Pancreas (tissue), 10 donors: ENCODE measurements at regions not wholly inside any gene's neighbourhood (a gene's known extent, or its start where the extent isn't known, plus 50 kb on each side); places are given as distances from the start of the nearest gene placed in this dataset.
A peak's percentile ranks its signal among the peaks of the same experiment; 100 is the strongest.

ENCODE experiments used
- ATAC-seq, 4 donors: fragments of 200-7000 bp; cut with Tn5 transposase; one replicate each; pipeline versions ENCODE4 v1.8.0 to v1.9.1; 2020; ENCODE audit warnings: mild to moderate bottlenecking in 4 of 4, moderate library complexity in 4 of 4
- DNase-seq, 6 donors: peaks; one replicate each; pipeline ENCODE4 v3.0.0-alpha.2; 2020
- FAIRE-seq: peaks from 2 replicates; lab custom pipeline; 2012; peaks lifted over from hg19 to GRCh38; lab: Jason Lieb, UNC
- H3K27ac ChIP-seq, 4 donors: fragments of 200-600 bp; sonication (generic); 1 replicate in 3 of 4; 2 replicates in 1 of 4; pipeline versions ENCODE4 v1.5.0 to v1.8.0; 2020
- H3K27me3 ChIP-seq, 4 donors: fragments of 200-600 bp; one replicate each; pipeline ENCODE4 v1.8.0; 2021
- H3K36me3 ChIP-seq, 3 donors: fragments of 200-600 bp; sonication (generic) in 1 of 3; one replicate each; pipeline versions ENCODE4 v1.5.0 to v1.8.0; 2020 to 2021
- H3K4me1 ChIP-seq, 3 donors: fragments of 200-600 bp; one replicate each; pipeline ENCODE4 v1.8.0; 2021
- H3K4me3 ChIP-seq, 4 donors: fragments of 200-600 bp; sonication (generic) in 2 of 4; one replicate each; pipeline versions ENCODE4 v1.5.0 to v1.8.0; 2020 to 2021
- H3K9me3 ChIP-seq, 4 donors: fragments of 200-600 bp; one replicate each; pipeline ENCODE4 v1.8.0; 2021
- WGBS, 2 donors: extraction: QIAGEN DNeasy Blood & Tissue Kit; methylation state at CpG; one replicate each; pipeline ENCODE4 v1.1.7; 2013; 5-methylcytosine and 5-hydroxymethylcytosine counted together
- intact Hi-C, 3 donors: fragments of 100-400 bp; cut with DNase I; formaldehyde crosslinking; loops; one replicate each; pipeline versions ENCODE4 v1.11.1 to v1.14.2; 2022
- TF ChIP-seq, protein P1 (sequence below), 4 donors: fragments of 200-600 bp; sonication (generic) in 3 of 4; IDR thresholded peaks; one replicate each; pipeline versions ENCODE4 v1.5.0 to v1.8.0; 2021; ENCODE audit warnings: antibody characterized with exemption in 4 of 4
- donor health status: healthy with polysubstance abuse.
- donor health status: DM: no; HTN: no; CAD: no; lungs with moderate emphysema.
- donor health status: DM: no; HTN: no; CAD: no.
- donor health status: control.
- donor health status: control.
- donor health status: Bipolar disorder and iron deficiency.
- donor health status: DM: yes; HTN: yes; CAD: no.
- donor health status: DM: no; HTN: no; CAD: no.
- donor health status: DM: no; HTN: no; CAD: no.
- donor health status: DM: yes; HTN: yes; CAD: no.

DNA sequence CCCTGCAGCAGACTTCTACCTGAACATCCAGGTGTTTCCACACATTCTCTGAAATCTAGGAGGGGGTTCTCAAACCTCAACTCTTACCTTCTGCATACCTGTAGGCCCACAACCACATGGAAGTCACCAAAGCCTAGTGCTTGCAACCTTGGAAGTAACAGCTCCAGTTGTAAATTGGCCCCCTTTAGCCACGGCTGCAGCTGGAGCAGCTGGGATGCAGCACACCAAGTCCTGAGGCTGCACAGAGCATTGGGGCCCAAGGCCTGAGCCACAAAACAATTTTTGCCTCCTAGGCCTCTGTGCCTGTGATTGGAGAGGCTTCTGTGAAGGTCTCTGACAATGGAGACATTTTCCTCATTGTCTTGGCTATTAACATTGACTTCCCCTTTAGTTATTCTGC is 772.4 kb upstream of the INTU start:
- Histone ChIP-seq H3K27ac (no peak overlapping the region), H3K36me3 (no peaks in the 10 kb centered on the region), H3K27me3 (no peaks in the 10 kb centered on the region), H3K9me3 (no peaks in the 10 kb centered on the region), H3K4me3 (no peak overlapping the region), H3K4me1 (no peaks in the 10 kb centered on the region)
- ATAC-seq: no peak
- intact Hi-C loops: no loop called here
- no peak for DNase-seq
- no peak for FAIRE-seq
- TF ChIP-seq, protein P1, sequence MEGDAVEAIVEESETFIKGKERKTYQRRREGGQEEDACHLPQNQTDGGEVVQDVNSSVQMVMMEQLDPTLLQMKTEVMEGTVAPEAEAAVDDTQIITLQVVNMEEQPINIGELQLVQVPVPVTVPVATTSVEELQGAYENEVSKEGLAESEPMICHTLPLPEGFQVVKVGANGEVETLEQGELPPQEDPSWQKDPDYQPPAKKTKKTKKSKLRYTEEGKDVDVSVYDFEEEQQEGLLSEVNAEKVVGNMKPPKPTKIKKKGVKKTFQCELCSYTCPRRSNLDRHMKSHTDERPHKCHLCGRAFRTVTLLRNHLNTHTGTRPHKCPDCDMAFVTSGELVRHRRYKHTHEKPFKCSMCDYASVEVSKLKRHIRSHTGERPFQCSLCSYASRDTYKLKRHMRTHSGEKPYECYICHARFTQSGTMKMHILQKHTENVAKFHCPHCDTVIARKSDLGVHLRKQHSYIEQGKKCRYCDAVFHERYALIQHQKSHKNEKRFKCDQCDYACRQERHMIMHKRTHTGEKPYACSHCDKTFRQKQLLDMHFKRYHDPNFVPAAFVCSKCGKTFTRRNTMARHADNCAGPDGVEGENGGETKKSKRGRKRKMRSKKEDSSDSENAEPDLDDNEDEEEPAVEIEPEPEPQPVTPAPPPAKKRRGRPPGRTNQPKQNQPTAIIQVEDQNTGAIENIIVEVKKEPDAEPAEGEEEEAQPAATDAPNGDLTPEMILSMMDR (IDR thresholded peaks at IDR 0.05): no peak
- WGBS, 2 donors: 76 to 80% methylated on average over 1 of the region's 1 CpG

DNA sequence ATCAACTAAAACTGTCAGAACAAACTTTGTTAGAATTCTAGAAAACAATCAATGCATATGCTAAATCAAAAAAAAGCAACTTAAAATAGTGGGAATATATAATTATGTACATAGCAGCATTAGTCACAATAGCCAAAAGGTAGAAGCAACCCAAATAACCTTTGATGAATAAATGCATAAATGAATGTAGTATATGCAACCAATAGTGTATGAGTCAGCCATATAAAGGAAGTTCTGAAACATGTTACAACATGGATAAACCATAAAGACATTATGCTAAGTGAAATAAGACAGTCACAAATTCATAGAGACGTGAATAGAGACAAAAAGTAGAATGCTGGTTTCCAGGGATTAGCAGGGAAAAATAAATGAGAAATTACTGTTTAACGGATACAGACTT is 762.8 kb upstream of the INTU start:
- Histone ChIP-seq H3K9me3 (no peaks in the 10 kb centered on the region), H3K36me3 (no peaks in the 10 kb centered on the region), H3K27ac (no peak overlapping the region), H3K4me3 (no peak overlapping the region), H3K4me1 (no peaks in the 10 kb centered on the region), H3K27me3 (no peaks in the 10 kb centered on the region)
- ATAC-seq (no peak), DNase-seq (no peak), FAIRE-seq (no peak)
- intact Hi-C loops: no loop called here
- 43 to 49% methylated on average over 2 of the region's 2 CpGs for WGBS, 2 donors
- TF ChIP-seq, protein P1 (IDR thresholded peaks at IDR 0.05): no peak

DNA sequence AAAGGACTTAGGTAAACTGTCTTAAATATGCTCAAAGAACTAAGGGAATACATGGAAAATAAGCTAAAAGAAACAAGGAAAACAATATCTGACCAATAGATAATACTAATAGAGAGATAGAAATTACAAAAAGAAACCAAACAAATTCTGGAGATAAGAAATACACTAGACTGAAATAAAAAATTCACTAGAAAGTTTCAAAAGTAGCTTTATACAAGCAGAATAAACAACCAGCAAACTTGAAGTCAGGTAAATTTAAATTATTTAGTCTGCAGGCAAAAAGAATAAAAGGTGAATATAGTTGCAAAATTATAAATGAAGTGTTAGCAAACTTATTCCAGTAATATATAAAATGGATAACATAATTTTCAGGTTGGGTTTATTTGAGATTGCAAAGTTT is 760.9 kb upstream of the INTU start:
- no peak overlapping the region for H3K4me3 ChIP-seq
- H3K27me3 ChIP-seq: no peaks in the 10 kb centered on the region
- DNase-seq (no peak), ATAC-seq (no peak), FAIRE-seq (no peak)
- H3K4me1 ChIP-seq: no peaks in the 10 kb centered on the region
- no peak overlapping the region for H3K27ac ChIP-seq
- TF ChIP-seq, protein P1 (IDR thresholded peaks at IDR 0.05): no peak
- no peaks in the 10 kb centered on the region for H3K9me3 ChIP-seq
- intact Hi-C loops: no loop called here
- H3K36me3 ChIP-seq: no peaks in the 10 kb centered on the region

DNA sequence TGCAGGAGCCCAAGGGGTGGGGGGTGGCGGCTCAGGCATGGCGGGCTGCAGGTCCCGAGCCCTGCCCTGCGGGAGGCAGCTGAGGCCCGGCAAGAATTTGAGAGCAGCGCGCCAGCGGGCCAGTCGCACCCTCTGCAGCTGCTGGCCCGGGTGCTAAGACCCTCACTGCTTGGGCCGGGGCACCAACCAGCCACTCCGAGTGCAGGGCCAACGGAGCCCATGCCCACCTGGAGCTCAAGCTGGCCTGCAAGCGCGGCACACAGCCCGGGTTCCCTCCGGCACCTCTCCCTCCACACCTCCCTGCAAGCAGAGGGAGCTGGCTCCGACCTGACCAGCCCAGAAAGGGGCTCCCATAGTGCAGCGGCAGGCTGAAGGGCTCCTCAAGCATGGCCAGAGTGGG is 758.2 kb upstream of the INTU start:
- Histone ChIP-seq H3K9me3 (no peaks in the 10 kb centered on the region), H3K36me3 (no peaks in the 10 kb centered on the region), H3K4me3 (no peak overlapping the region), H3K27me3 (no peaks in the 10 kb centered on the region), H3K27ac (no peak overlapping the region), H3K4me1 (no peaks in the 10 kb centered on the region)
- whole genome bisulfite sequencing, 2 donors: 80 to 84% methylated on average over 18 to 19 of the region's 19 CpGs
- intact Hi-C loops: no loop called here
- ATAC-seq (no peak), DNase-seq (peak in 1 of 6 donors; percentile 56), FAIRE-seq (no peak)
- TF ChIP-seq, protein P1 (IDR thresholded peaks at IDR 0.05): no peak

DNA sequence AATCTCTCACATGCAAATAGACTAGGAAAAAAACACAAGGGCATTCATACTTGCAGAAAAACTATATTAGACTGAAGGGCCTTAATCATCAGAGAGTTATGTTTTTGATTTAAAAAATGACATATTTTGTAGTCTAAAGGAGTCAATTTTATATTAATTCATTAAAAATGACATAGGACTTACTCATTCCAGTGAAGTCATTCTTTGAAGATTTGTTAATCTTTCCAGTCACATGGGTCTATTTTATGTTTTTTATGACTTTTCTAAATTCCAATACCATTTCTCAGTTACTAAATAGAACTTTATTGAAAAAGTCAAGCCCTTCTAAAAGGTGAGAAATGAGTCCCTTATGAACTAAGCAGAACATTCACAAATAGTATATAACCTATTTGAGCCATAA is 743.8 kb upstream of the INTU start:
- no peak for ATAC-seq
- intact Hi-C loops: no loop called here
- no peak for DNase-seq
- H3K36me3 ChIP-seq: no peaks in the 10 kb centered on the region
- peak; percentile 67 for FAIRE-seq
- TF ChIP-seq, protein P1 (IDR thresholded peaks at IDR 0.05): no peak
- H3K27me3 ChIP-seq: no peaks in the 10 kb centered on the region
- no peak overlapping the region for H3K27ac ChIP-seq
- H3K9me3 ChIP-seq: no peaks in the 10 kb centered on the region
- H3K4me1 ChIP-seq: no peaks in the 10 kb centered on the region
- H3K4me3 ChIP-seq: no peak overlapping the region
